ENCODE measurements at regions not wholly inside any gene's neighbourhood (a gene's known extent, or its start where the extent isn't known, plus 50 kb on each side); places are given as distances from the start of the nearest gene placed in this dataset.

DNA sequence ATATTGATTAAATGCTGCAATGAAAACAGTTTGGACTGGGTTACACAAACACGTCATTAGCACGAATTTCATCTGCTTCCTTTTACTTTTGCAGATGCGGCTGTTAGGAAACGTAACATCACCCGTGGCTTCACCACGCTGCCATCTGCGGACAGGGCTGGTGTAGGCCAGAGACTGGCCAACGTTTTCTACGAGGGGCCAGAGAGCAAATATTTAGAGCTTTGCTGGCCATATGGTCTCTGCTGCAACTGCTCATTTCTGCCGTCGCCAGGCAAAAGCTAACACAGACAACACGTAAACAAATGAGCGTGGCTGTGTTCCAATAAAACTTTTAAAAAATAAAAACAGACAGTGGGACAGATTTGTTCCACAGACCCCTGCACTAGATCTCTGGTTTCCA is 96.6 kb downstream of the ENGASE start:
- no peak overlapping the region for H3K9ac ChIP-seq (ENCODE audit: insufficient read depth, low read depth, low read length)
- ChIA-PET POLR2A (no interaction called here), CTCF (ENCODE audit: low intra/inter-chr PET ratio, low total read pairs) (no interaction called here)
- no peaks in the 10 kb centered on the region; the same call in 1 of the 2 replicates for H4K20me1 ChIP-seq (ENCODE audit: insufficient read depth, low read length)
- in situ Hi-C loops (cut with HindIII; ENCODE audit: extremely low pct_ligation_motif_present, low pct_unique_long_range_greater_than_20kb) (no loop called here), intact Hi-C loops (cut with micrococcal nuclease; ENCODE audit: unreplicated experiment) (no loop called here)
- no peak overlapping the region for H3K4me3 ChIP-seq (replicated peaks in 1 of 3; ENCODE audit: insufficient read depth in 1 of 3, low read depth in 2 of 3, low read length in 3 of 3)
- no peak for DNase-seq (ENCODE audit: low spot score)
- no peaks in the 10 kb centered on the region for H3K79me2 ChIP-seq (ENCODE audit: insufficient read depth, low read length)
- no peaks in the 10 kb centered on the region for H3K36me3 ChIP-seq (replicated peaks in 1 of 2; ENCODE audit: control insufficient read depth in 1 of 2, insufficient read depth in 2 of 2, low read length in 2 of 2)
- no peak for ATAC-seq
- WGBS (ENCODE audit: low lambda C conversion rate): 10% methylated on average over 13 of the region's 13 CpGs
- no peaks in the 10 kb centered on the region for H3K4me1 ChIP-seq (ENCODE audit: insufficient read depth, low read length)
- TF ChIP-seq ZNF263 (CRISPR knock-in tag; IDR thresholded peaks at IDR 0.05) (no peak), ZNF75D (CRISPR knock-in tag; IDR thresholded peaks at IDR 0.05; ENCODE audit: borderline replicate concordance) (no peak), AKAP8 (CRISPR knock-in tag; IDR thresholded peaks at IDR 0.05) (no peak), ZNF383 (CRISPR knock-in tag; IDR thresholded peaks at IDR 0.05; ENCODE audit: borderline replicate concordance) (no peak), PCBP1 (IDR thresholded peaks at IDR 0.05; ENCODE audit: borderline replicate concordance, low read depth, low read length) (no peak), SOX13 (IDR thresholded peaks at IDR 0.05) (no peak), SOX13 (CRISPR knock-in tag; conservative IDR thresholded peaks at IDR 0.05 in 1 of 2, IDR thresholded peaks at IDR 0.05 in 1 of 2) (no peak), ZNF260 (CRISPR knock-in tag; IDR thresholded peaks at IDR 0.05; ENCODE audit: borderline replicate concordance, low read depth) (no peak), ZNF781 (CRISPR knock-in tag; IDR thresholded peaks at IDR 0.05; ENCODE audit: borderline replicate concordance, not compliant biosample characterization) (no peak), ZNF333 (CRISPR knock-in tag; IDR thresholded peaks at IDR 0.05; ENCODE audit: borderline replicate concordance) (no peak), ESRRA (CRISPR knock-in tag; IDR thresholded peaks at IDR 0.05; ENCODE audit: low read depth) (no peak), ZNF44 (CRISPR knock-in tag; IDR thresholded peaks at IDR 0.05) (no peak), NR0B2 (CRISPR knock-in tag; IDR thresholded peaks at IDR 0.05) (no peak), ZNF879 (CRISPR knock-in tag; IDR thresholded peaks at IDR 0.05) (no peak), SNAPC2 (CRISPR knock-in tag; IDR thresholded peaks at IDR 0.05) (no peak), ZNF740 (CRISPR knock-in tag; IDR thresholded peaks at IDR 0.05) (no peak), HOXA3 (CRISPR knock-in tag; IDR thresholded peaks at IDR 0.05) (no peak), NR2F1 (CRISPR knock-in tag; IDR thresholded peaks at IDR 0.05) (no peak)
- TF ChIP-seq, protein P1, sequence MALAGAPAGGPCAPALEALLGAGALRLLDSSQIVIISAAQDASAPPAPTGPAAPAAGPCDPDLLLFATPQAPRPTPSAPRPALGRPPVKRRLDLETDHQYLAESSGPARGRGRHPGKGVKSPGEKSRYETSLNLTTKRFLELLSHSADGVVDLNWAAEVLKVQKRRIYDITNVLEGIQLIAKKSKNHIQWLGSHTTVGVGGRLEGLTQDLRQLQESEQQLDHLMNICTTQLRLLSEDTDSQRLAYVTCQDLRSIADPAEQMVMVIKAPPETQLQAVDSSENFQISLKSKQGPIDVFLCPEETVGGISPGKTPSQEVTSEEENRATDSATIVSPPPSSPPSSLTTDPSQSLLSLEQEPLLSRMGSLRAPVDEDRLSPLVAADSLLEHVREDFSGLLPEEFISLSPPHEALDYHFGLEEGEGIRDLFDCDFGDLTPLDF (CRISPR knock-in tag; IDR thresholded peaks at IDR 0.05): no peak
- TF ChIP-seq, protein P2, sequence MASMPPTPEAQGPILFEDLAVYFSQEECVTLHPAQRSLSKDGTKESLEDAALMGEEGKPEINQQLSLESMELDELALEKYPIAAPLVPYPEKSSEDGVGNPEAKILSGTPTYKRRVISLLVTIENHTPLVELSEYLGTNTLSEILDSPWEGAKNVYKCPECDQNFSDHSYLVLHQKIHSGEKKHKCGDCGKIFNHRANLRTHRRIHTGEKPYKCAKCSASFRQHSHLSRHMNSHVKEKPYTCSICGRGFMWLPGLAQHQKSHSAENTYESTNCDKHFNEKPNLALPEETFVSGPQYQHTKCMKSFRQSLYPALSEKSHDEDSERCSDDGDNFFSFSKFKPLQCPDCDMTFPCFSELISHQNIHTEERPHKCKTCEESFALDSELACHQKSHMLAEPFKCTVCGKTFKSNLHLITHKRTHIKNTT (CRISPR knock-in tag; IDR thresholded peaks at IDR 0.05): no peak
- H3K27me3 ChIP-seq (ENCODE audit: control insufficient read depth in 1 of 2, insufficient read depth in 2 of 2, low read length in 2 of 2): peaks cover 38 to 90% of the 10 kb centered on the region in 2 experiments
- no peaks in the 10 kb centered on the region for H3K9me3 ChIP-seq (ENCODE audit: low read length)
- no peak overlapping the region for H3K4me2 ChIP-seq (ENCODE audit: low read depth, low read length)
- no peak for FAIRE-seq
- no peak overlapping the region for H3K27ac ChIP-seq (ENCODE audit: extremely low read length, insufficient read depth, low read length)
- H2AFZ ChIP-seq (ENCODE audit: low read length): no peak overlapping the region
- BruUV-seq (replicated peaks): no TSS peak

Data from HepG2 (cell line).